Loucy (cell line): ENCODE measurements at regions not wholly inside any gene's neighbourhood (a gene's known extent, or its start where the extent isn't known, plus 50 kb on each side); places are given as distances from the start of the nearest gene placed in this dataset.

ENCODE experiments used
- H2AFZ ChIP-seq: fragments of 200-600 bp; sonication (generic); 2 replicates; pipeline ENCODE4 v1.6.0; 2016; ENCODE audit warnings: antibody characterized with exemption, mild to moderate bottlenecking, low read length, moderate library complexity
- H3F3A ChIP-seq: fragments of 200-600 bp; 2 replicates; pipeline ENCODE4 v1.6.0; 2016; ENCODE audit warnings: antibody characterized with exemption, low read depth, mild to moderate bottlenecking
- H3K27me3 ChIP-seq: fragments of 200-600 bp; sonication (generic); 2 replicates; pipeline ENCODE4 v1.6.1; 2014; ENCODE audit warnings: low read length, mild to moderate bottlenecking; ENCODE audit not compliant: insufficient read depth, poor library complexity, severe bottlenecking
- H3K36me3 ChIP-seq: fragments of 200-600 bp; sonication (generic); 2 replicates; pipeline ENCODE4 v1.6.1; 2016; ENCODE audit warnings: low read length; ENCODE audit not compliant: insufficient read depth
- H3K4me1 ChIP-seq: fragments of 200-600 bp; sonication (generic); 2 replicates; pipeline ENCODE4 v1.5.1; 2014; ENCODE audit warnings: low read length, mild to moderate bottlenecking; ENCODE audit not compliant: insufficient read depth, poor library complexity, severe bottlenecking
- H3K4me2 ChIP-seq: fragments of 200-600 bp; sonication (generic); 2 replicates; pipeline ENCODE4 v1.6.0; 2014; ENCODE audit warnings: antibody characterized with exemption, low read length, low read depth, mild to moderate bottlenecking; ENCODE audit not compliant: poor library complexity, severe bottlenecking
- H3K4me3 ChIP-seq: fragments of 200-600 bp; sonication (generic); 2 replicates; pipeline ENCODE4 v1.5.1; 2014; ENCODE audit warnings: low read length, mild to moderate bottlenecking, mixed read lengths; ENCODE audit not compliant: poor library complexity, severe bottlenecking
- H3K79me2 ChIP-seq: fragments of 200-600 bp; sonication (generic); 2 replicates; pipeline ENCODE4 v1.6.1; 2014; ENCODE audit warnings: low read length; ENCODE audit not compliant: insufficient read depth
- H3K9ac ChIP-seq: fragments of 200-600 bp; sonication (generic); 2 replicates; pipeline ENCODE4 v1.6.0; 2014; ENCODE audit warnings: mild to moderate bottlenecking, low read depth, low read length, moderate library complexity; ENCODE audit not compliant: poor library complexity, severe bottlenecking
- H3K9me2 ChIP-seq: fragments of 200-600 bp; sonication (generic); replicated peaks from 2 replicates; pipeline ENCODE4 v1.6.1; 2016; ENCODE audit warnings: low read depth, low read length, mixed read lengths
- H3K9me3 ChIP-seq: fragments of 200-600 bp; sonication (generic); 2 replicates; pipeline ENCODE4 v1.6.1; 2014; ENCODE audit warnings: mild to moderate bottlenecking, antibody characterized with exemption, low read length, low read depth; ENCODE audit not compliant: insufficient read depth
- H4K20me1 ChIP-seq: fragments of 200-600 bp; sonication (generic); 2 replicates; pipeline ENCODE4 v1.6.0; 2014; ENCODE audit warnings: antibody characterized with exemption, low read length, mild to moderate bottlenecking; ENCODE audit not compliant: insufficient read depth, poor library complexity, severe bottlenecking
- EZH2phosphoT487 ChIP-seq: fragments of 200-600 bp; IDR thresholded peaks from 2 replicates; pipeline ENCODE4 v1.6.1; 2018; ENCODE audit warnings: antibody characterized with exemption, mild to moderate bottlenecking, moderate library complexity, borderline replicate concordance
- TF ChIP-seq, protein P1 (sequence below): fragments of 200-600 bp; sonication (generic); conservative IDR thresholded peaks from 2 replicates; pipeline ENCODE4 v1.5.1; 2014; ENCODE audit warnings: mild to moderate bottlenecking, antibody characterized with exemption, low read length

- H3K4me2 ChIP-seq, result no peak overlapping the region
- H3F3A ChIP-seq, result no peaks in the 10 kb centered on the region
- no peaks in the 10 kb centered on the region; the same call in 1 of the 2 replicates for H3K9me3 ChIP-seq
- no peaks in the 10 kb centered on the region for H3K79me2 ChIP-seq
- H3K27me3 ChIP-seq, result no peaks in the 10 kb centered on the region
- no peak overlapping the region for H3K9ac ChIP-seq
- TF ChIP-seq EZH2phosphoT487, result no peak
- TF ChIP-seq, protein P1, sequence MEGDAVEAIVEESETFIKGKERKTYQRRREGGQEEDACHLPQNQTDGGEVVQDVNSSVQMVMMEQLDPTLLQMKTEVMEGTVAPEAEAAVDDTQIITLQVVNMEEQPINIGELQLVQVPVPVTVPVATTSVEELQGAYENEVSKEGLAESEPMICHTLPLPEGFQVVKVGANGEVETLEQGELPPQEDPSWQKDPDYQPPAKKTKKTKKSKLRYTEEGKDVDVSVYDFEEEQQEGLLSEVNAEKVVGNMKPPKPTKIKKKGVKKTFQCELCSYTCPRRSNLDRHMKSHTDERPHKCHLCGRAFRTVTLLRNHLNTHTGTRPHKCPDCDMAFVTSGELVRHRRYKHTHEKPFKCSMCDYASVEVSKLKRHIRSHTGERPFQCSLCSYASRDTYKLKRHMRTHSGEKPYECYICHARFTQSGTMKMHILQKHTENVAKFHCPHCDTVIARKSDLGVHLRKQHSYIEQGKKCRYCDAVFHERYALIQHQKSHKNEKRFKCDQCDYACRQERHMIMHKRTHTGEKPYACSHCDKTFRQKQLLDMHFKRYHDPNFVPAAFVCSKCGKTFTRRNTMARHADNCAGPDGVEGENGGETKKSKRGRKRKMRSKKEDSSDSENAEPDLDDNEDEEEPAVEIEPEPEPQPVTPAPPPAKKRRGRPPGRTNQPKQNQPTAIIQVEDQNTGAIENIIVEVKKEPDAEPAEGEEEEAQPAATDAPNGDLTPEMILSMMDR, result no peak
- no peaks in the 10 kb centered on the region for H4K20me1 ChIP-seq
- H3K4me3 ChIP-seq, result no peak overlapping the region
- H3K36me3 ChIP-seq, result no peaks in the 10 kb centered on the region
- peaks cover 11% of the 10 kb centered on the region for H3K4me1 ChIP-seq
- no peak overlapping the region for H2AFZ ChIP-seq
- no peaks in the 10 kb centered on the region for H3K9me2 ChIP-seq
These were observed 209.3 kb upstream of the FOXN3 start for GRCh38 chr14:89626233-89626806.

- H3K4me2 ChIP-seq, result no peak overlapping the region
- no peaks in the 10 kb centered on the region; the same call in 1 of the 2 replicates for H3K9me3 ChIP-seq
- no peaks in the 10 kb centered on the region for H3K79me2 ChIP-seq
- no peak overlapping the region for H2AFZ ChIP-seq
- H3K9me2 ChIP-seq, result no peaks in the 10 kb centered on the region
- H3F3A ChIP-seq, result no peaks in the 10 kb centered on the region
- H3K4me3 ChIP-seq, result no peak overlapping the region
- H3K36me3 ChIP-seq, result no peaks in the 10 kb centered on the region
- no peak overlapping the region for H3K9ac ChIP-seq
- TF ChIP-seq, protein P1, result no peak
- TF ChIP-seq EZH2phosphoT487, result no peak
- H4K20me1 ChIP-seq, result no peaks in the 10 kb centered on the region
- H3K27me3 ChIP-seq, result no peaks in the 10 kb centered on the region
- H3K4me1 ChIP-seq, result peaks cover 16% of the 10 kb centered on the region
These were observed 208.7 kb upstream of the FOXN3 start for GRCh38 chr14:89625731-89626232.

- Histone ChIP-seq H3K9ac (no peak overlapping the region), H3K79me2 (peaks cover 2% of the 10 kb centered on the region; the same call in 1 of the 2 replicates), H3K27me3 (no peaks in the 10 kb centered on the region), H3K9me2 (no peaks in the 10 kb centered on the region), H3K4me2 (no peak overlapping the region), H3F3A (no peaks in the 10 kb centered on the region), H4K20me1 (no peaks in the 10 kb centered on the region), H3K4me1 (peaks cover 21% of the 10 kb centered on the region), H2AFZ (no peak overlapping the region), H3K36me3 (no peaks in the 10 kb centered on the region), H3K9me3 (no peaks in the 10 kb centered on the region; the same call in 1 of the 2 replicates), H3K4me3 (no peak overlapping the region)
- TF ChIP-seq, protein P1, result no peak
- TF ChIP-seq EZH2phosphoT487, result no peak
These were observed 208.2 kb upstream of the FOXN3 start for GRCh38 chr14:89625244-89625713.
